SK-N-SH treated with all-trans-retinoic acid at 6 μM for 48 hours (cell line): ENCODE measurements at regions not wholly inside any gene's neighbourhood (a gene's known extent, or its start where the extent isn't known, plus 50 kb on each side); places are given as distances from the start of the nearest gene placed in this dataset.

ENCODE experiments used
- CSDC2 ChIP-seq: fragments of 250-450 bp; sonication (Bioruptor Pico); IDR thresholded peaks from 2 replicates; pipeline ENCODE4 v1.5.0; 2020; ENCODE audit warnings: mild to moderate bottlenecking, moderate library complexity
- GLIS3 ChIP-seq: fragments of 250-450 bp; sonication (Bioruptor Pico); IDR thresholded peaks from 2 replicates; pipeline ENCODE4 v1.5.0; 2020; ENCODE audit warnings: mild to moderate bottlenecking, moderate library complexity
- ISL1 ChIP-seq: fragments of 250-450 bp; sonication (Bioruptor Pico); IDR thresholded peaks from 2 replicates; pipeline ENCODE4 v2.1.2; 2022; ENCODE audit warnings: mild to moderate bottlenecking, moderate library complexity
- RARB ChIP-seq: fragments of 250-450 bp; sonication (Bioruptor Pico); IDR thresholded peaks from 2 replicates; pipeline ENCODE4 v1.8.0; 2021; ENCODE audit warnings: mild to moderate bottlenecking, moderate library complexity
- TCF4 ChIP-seq: fragments of 250-450 bp; sonication (Bioruptor Pico); IDR thresholded peaks from 2 replicates; pipeline ENCODE4 v1.8.0; 2021; ENCODE audit warnings: mild to moderate bottlenecking, moderate library complexity, borderline replicate concordance
- ZFP3 ChIP-seq: fragments of 250-450 bp; sonication (Bioruptor Pico); IDR thresholded peaks from 2 replicates; pipeline ENCODE4 v1.5.0; 2020; ENCODE audit warnings: mild to moderate bottlenecking, moderate library complexity
- ZNF565 ChIP-seq: fragments of 450-650 bp; formaldehyde crosslinking; conservative IDR thresholded peaks from 2 replicates; pipeline ENCODE4 v1.5.0; 2020; ENCODE audit warnings: low read depth, mild to moderate bottlenecking, moderate library complexity
- ZNF70 ChIP-seq: fragments of 450-650 bp; formaldehyde crosslinking; IDR thresholded peaks from 2 replicates; pipeline ENCODE4 v1.5.0; 2020; ENCODE audit warnings: mild to moderate bottlenecking, moderate library complexity
- TF ChIP-seq, protein P1 (sequence below): fragments of 250-450 bp; sonication (Bioruptor Pico); IDR thresholded peaks from 2 replicates; pipeline ENCODE4 v1.5.0; 2020; ENCODE audit warnings: mild to moderate bottlenecking, moderate library complexity
- TF ChIP-seq, protein P2 (sequence below): fragments of 250-450 bp; sonication (Bioruptor Pico); IDR thresholded peaks from 2 replicates; pipeline ENCODE4 v1.5.1; 2021; ENCODE audit warnings: mild to moderate bottlenecking, moderate library complexity

GRCh38 chr3:124258057-124258500 is 266.2 kb upstream of the ROPN1 start:
- TF ChIP-seq ZNF70 (no peak), TCF4 (CRISPR knock-in tag) (no peak), GLIS3 (no peak), RARB (no peak), CSDC2 (CRISPR knock-in tag) (no peak), ZFP3 (CRISPR knock-in tag) (no peak), ISL1 (CRISPR knock-in tag) (no peak), ZNF565 (CRISPR knock-in tag) (no peak)
- TF ChIP-seq, protein P1, sequence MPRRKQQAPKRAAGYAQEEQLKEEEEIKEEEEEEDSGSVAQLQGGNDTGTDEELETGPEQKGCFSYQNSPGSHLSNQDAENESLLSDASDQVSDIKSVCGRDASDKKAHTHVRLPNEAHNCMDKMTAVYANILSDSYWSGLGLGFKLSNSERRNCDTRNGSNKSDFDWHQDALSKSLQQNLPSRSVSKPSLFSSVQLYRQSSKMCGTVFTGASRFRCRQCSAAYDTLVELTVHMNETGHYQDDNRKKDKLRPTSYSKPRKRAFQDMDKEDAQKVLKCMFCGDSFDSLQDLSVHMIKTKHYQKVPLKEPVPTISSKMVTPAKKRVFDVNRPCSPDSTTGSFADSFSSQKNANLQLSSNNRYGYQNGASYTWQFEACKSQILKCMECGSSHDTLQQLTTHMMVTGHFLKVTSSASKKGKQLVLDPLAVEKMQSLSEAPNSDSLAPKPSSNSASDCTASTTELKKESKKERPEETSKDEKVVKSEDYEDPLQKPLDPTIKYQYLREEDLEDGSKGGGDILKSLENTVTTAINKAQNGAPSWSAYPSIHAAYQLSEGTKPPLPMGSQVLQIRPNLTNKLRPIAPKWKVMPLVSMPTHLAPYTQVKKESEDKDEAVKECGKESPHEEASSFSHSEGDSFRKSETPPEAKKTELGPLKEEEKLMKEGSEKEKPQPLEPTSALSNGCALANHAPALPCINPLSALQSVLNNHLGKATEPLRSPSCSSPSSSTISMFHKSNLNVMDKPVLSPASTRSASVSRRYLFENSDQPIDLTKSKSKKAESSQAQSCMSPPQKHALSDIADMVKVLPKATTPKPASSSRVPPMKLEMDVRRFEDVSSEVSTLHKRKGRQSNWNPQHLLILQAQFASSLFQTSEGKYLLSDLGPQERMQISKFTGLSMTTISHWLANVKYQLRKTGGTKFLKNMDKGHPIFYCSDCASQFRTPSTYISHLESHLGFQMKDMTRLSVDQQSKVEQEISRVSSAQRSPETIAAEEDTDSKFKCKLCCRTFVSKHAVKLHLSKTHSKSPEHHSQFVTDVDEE (CRISPR knock-in tag) = no peak
- TF ChIP-seq, protein P2, sequence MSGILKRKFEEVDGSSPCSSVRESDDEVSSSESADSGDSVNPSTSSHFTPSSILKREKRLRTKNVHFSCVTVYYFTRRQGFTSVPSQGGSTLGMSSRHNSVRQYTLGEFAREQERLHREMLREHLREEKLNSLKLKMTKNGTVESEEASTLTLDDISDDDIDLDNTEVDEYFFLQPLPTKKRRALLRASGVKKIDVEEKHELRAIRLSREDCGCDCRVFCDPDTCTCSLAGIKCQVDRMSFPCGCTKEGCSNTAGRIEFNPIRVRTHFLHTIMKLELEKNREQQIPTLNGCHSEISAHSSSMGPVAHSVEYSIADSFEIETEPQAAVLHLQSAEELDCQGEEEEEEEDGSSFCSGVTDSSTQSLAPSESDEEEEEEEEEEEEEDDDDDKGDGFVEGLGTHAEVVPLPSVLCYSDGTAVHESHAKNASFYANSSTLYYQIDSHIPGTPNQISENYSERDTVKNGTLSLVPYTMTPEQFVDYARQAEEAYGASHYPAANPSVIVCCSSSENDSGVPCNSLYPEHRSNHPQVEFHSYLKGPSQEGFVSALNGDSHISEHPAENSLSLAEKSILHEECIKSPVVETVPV = no peak
